ENCODE measurements at regions not wholly inside any gene's neighbourhood (a gene's known extent, or its start where the extent isn't known, plus 50 kb on each side); places are given as distances from the start of the nearest gene placed in this dataset.
"Not testable (repeated sequence)": the region's sequence is repeated elsewhere in the genome, so short reads cannot be mapped to it uniquely, and the experiment has no call there.

DNA sequence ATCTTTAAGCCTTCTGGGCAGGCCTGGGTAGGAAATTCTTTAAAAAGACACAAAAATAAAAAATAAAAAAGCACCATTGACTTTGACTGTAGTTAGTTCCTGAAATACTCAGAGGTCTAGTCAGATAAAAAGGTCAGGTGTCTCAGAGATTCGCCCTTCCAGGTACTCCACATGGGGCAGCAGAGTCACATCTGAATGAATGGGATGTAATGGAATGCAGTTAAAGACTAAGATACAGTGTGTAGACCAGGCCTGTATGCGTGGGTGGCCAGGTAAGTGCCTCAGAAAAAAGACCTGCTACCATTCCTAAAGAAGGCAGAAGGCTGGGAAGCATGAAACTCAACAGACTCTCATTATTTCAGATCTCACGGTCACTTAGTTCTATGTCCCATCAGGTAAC, 68.6 kb upstream of the SEM1 start:
- Histone ChIP-seq H3K9ac (no peak overlapping the region), H2AFZ (no peak overlapping the region), H3K79me2 (ENCODE audit: insufficient read depth) (no peaks in the 10 kb centered on the region), H3K9me3 (ENCODE audit: low read depth) (no peaks in the 10 kb centered on the region), H3K4me2 (ENCODE audit: unreplicated experiment) (no peak overlapping the region), H3F3A (ENCODE audit: insufficient read depth) (no peaks in the 10 kb centered on the region), H3K4me3 (no peak overlapping the region), H3K27ac (no peak overlapping the region), H3K27me3 (replicated peaks; ENCODE audit: insufficient read depth) (no peaks in the 10 kb centered on the region; the same call in 1 of the 2 replicates), H3K9me2 (ENCODE audit: insufficient read depth) (no peaks in the 10 kb centered on the region), H3K4me1 (ENCODE audit: insufficient read depth) (no peaks in the 10 kb centered on the region), H3K36me3 (ENCODE audit: low read depth) (no peaks in the 10 kb centered on the region), H4K20me1 (ENCODE audit: insufficient read depth) (no peaks in the 10 kb centered on the region)
- TF ChIP-seq EZH2 (IDR thresholded peaks at IDR 0.05; ENCODE audit: insufficient read depth, poor library complexity, severe bottlenecking) (no peak), EZH2phosphoT487 (IDR thresholded peaks at IDR 0.05; ENCODE audit: insufficient read depth, low read depth) (no peak)
- 22 to 27% methylated on average over 3 of the region's 3 CpGs for WGBS, 2 experiments (ENCODE audit: low coverage in 1 of 2, low lambda C conversion rate in 2 of 2, missing lambda C conversion rate in 2 of 2)
- in situ Hi-C loops (cut with MboI) = no loop called here
- no peak for DNase-seq

DNA sequence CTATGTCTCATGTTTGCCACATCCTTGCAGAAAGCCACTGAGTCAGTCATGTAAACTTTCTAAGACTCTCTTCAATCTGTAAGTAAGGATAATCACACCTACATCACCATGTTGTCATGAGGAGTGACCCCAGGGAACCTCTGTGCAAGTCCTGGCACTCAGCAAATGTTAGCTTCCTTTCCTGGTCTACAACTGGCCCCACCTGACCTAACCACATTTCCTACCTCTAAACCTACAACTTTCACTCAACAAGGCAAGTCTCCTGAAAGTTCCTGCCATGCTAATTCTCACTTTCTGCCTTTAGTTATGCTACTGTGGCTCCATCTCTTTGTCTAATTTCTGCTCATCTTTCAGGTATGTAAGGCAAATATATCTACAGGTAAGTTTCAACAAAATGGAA, 72.3 kb upstream of the SEM1 start:
- no peak for TF ChIP-seq EZH2 (IDR thresholded peaks at IDR 0.05; ENCODE audit: insufficient read depth, poor library complexity, severe bottlenecking)
- no peak for TF ChIP-seq EZH2phosphoT487 (IDR thresholded peaks at IDR 0.05; ENCODE audit: insufficient read depth, low read depth)
- no peak for DNase-seq
- in situ Hi-C loops (cut with MboI) = no loop called here

DNA sequence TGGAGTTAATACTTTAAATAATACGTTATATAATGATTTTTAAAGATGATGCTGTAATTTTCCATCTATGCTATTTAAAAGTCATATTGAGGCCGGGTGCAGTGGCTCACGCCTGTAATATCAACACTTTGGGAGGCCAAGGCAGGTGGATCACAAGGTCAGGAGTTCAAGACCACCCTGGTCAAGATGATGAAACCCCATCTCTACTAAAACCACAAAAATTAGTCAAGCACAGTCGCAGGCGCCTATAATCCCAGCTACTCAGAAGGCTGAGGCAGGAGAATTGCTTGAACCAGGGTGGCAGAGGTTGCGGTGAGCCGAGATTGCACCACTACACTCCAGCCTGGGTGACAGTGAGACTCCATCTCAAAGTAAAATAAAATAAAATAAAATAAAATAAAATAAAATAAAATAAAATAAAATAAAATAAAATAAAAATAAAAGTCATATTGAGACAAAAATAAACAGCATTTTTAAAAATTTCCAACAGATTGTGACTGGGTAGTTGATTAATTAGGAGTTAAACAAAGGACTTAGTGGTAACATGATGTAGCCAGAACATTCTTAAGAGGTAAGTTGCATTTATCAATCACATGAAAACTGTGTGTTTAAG, 73.1 kb upstream of the SEM1 start:
- H3K9me2 ChIP-seq (ENCODE audit: insufficient read depth); H2AFZ ChIP-seq; H3K36me3 ChIP-seq (ENCODE audit: low read depth); H3F3A ChIP-seq (ENCODE audit: insufficient read depth); H4K20me1 ChIP-seq (ENCODE audit: insufficient read depth); H3K9me3 ChIP-seq (ENCODE audit: low read depth); DNase-seq; H3K79me2 ChIP-seq (ENCODE audit: insufficient read depth); H3K4me2 ChIP-seq (ENCODE audit: unreplicated experiment); H3K27me3 ChIP-seq (replicated peaks; ENCODE audit: insufficient read depth); H3K9ac ChIP-seq; H3K4me1 ChIP-seq (ENCODE audit: insufficient read depth); in situ Hi-C loops (cut with MboI); H3K4me3 ChIP-seq; H3K27ac ChIP-seq: not testable (repeated sequence)
- WGBS, 2 experiments (ENCODE audit: low coverage in 1 of 2, low lambda C conversion rate in 2 of 2, missing lambda C conversion rate in 2 of 2) = 21% methylated on average over 7 of the region's 7 CpGs

More for the DNA sequence above, 72.3 kb upstream of the SEM1 start:
- Histone ChIP-seq H3K4me2 (ENCODE audit: unreplicated experiment) (no peak overlapping the region), H4K20me1 (ENCODE audit: insufficient read depth) (no peaks in the 10 kb centered on the region), H3F3A (ENCODE audit: insufficient read depth) (no peaks in the 10 kb centered on the region), H3K36me3 (ENCODE audit: low read depth) (no peaks in the 10 kb centered on the region), H3K27ac (no peak overlapping the region), H3K27me3 (replicated peaks; ENCODE audit: insufficient read depth) (no peaks in the 10 kb centered on the region), H2AFZ (no peak overlapping the region), H3K9me3 (ENCODE audit: low read depth) (no peaks in the 10 kb centered on the region), H3K79me2 (ENCODE audit: insufficient read depth) (no peaks in the 10 kb centered on the region), H3K4me1 (ENCODE audit: insufficient read depth) (no peaks in the 10 kb centered on the region), H3K4me3 (no peak overlapping the region), H3K9ac (no peak overlapping the region), H3K9me2 (ENCODE audit: insufficient read depth) (no peaks in the 10 kb centered on the region)

DNA sequence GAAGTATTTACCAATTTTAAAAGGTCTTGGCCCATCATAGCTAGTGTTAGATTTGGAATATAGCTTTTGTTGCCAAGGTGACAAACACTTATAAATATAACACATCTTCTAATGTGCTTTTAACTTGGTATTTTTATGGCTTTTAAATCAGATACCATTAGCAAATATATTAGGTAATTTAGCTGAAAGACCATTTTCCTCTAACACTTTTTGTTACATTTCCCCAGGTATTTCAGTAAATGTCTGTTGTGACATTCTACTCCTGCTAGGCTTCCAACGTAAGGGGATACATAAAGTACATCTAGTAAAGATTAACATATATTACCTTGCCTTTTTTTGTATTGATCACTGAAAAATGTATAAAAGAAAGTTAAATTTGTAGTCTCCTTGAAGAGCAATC, 75.0 kb upstream of the SEM1 start:
- no peak for DNase-seq
- Histone ChIP-seq H3K27ac (no peak overlapping the region), H3K9ac (no peak overlapping the region), H3K4me3 (no peak overlapping the region), H3K36me3 (ENCODE audit: low read depth) (no peaks in the 10 kb centered on the region), H4K20me1 (ENCODE audit: insufficient read depth) (no peaks in the 10 kb centered on the region), H3K79me2 (ENCODE audit: insufficient read depth) (no peaks in the 10 kb centered on the region), H3K9me2 (ENCODE audit: insufficient read depth) (no peaks in the 10 kb centered on the region), H3K9me3 (ENCODE audit: low read depth) (no peaks in the 10 kb centered on the region), H3F3A (ENCODE audit: insufficient read depth) (no peaks in the 10 kb centered on the region), H2AFZ (no peak overlapping the region), H3K4me1 (ENCODE audit: insufficient read depth) (no peaks in the 10 kb centered on the region), H3K27me3 (replicated peaks; ENCODE audit: insufficient read depth) (no peaks in the 10 kb centered on the region), H3K4me2 (ENCODE audit: unreplicated experiment) (no peak overlapping the region)
- TF ChIP-seq EZH2 (IDR thresholded peaks at IDR 0.05; ENCODE audit: insufficient read depth, poor library complexity, severe bottlenecking) (no peak), EZH2phosphoT487 (IDR thresholded peaks at IDR 0.05; ENCODE audit: insufficient read depth, low read depth) (no peak)
- 10 to 14% methylated on average over 1 of the region's 1 CpG for WGBS, 2 experiments (ENCODE audit: low coverage in 1 of 2, low lambda C conversion rate in 2 of 2, missing lambda C conversion rate in 2 of 2)
- in situ Hi-C loops (cut with MboI) = no loop called here
